KMS-11 (cell line): ENCODE measurements at regions not wholly inside any gene's neighbourhood (a gene's known extent, or its start where the extent isn't known, plus 50 kb on each side); places are given as distances from the start of the nearest gene placed in this dataset.

Experiments
- H2AFZ ChIP-seq: fragments of 200-600 bp; sonication (generic); 2 replicates; pipeline ENCODE4 v1.6.1; 2016; ENCODE audit warnings: antibody characterized with exemption, mixed run types, low read depth
- H3K27ac ChIP-seq: fragments of 200-600 bp; sonication (generic); 2 replicates; pipeline ENCODE4 v1.6.1; 2016; ENCODE audit warnings: mild to moderate bottlenecking, mixed run types
- H3K27me3 ChIP-seq: fragments of 200-600 bp; sonication (generic); 2 replicates; pipeline ENCODE4 v1.6.1; 2017; ENCODE audit warnings: mild to moderate bottlenecking, low read depth, mixed run types, moderate library complexity; ENCODE audit not compliant: insufficient read depth
- H3K36me3 ChIP-seq: fragments of 200-600 bp; sonication (generic); 2 replicates; pipeline ENCODE4 v1.6.1; 2017; ENCODE audit warnings: mild to moderate bottlenecking, mixed run types; ENCODE audit not compliant: insufficient read depth
- H3K4me1 ChIP-seq: fragments of 200-600 bp; sonication (generic); 2 replicates; pipeline ENCODE4 v1.6.1; 2016; ENCODE audit warnings: mild to moderate bottlenecking, low read depth, mixed run types; ENCODE audit not compliant: poor library complexity, severe bottlenecking
- H3K4me2 ChIP-seq: fragments of 200-600 bp; sonication (generic); 2 replicates; pipeline ENCODE4 v1.7.0; 2016; ENCODE audit warnings: mild to moderate bottlenecking, mixed run types
- H3K4me3 ChIP-seq: fragments of 200-600 bp; sonication (generic); IDR thresholded peaks from 2 replicates; pipeline ENCODE4 v1.6.1; 2017; ENCODE audit warnings: low read depth, low read length, mixed read lengths; ENCODE audit not compliant: insufficient read depth
- H3K79me2 ChIP-seq: fragments of 200-600 bp; sonication (generic); 2 replicates; pipeline ENCODE4 v1.6.1; 2016; ENCODE audit warnings: low read depth, mixed run types; ENCODE audit not compliant: insufficient read depth
- H3K9ac ChIP-seq: fragments of 200-600 bp; sonication (generic); 2 replicates; pipeline ENCODE4 v1.6.1; 2016; ENCODE audit warnings: mild to moderate bottlenecking, mixed run types
- H4K20me1 ChIP-seq: fragments of 200-600 bp; sonication (generic); 2 replicates; pipeline ENCODE4 v1.6.1; 2016; ENCODE audit warnings: mild to moderate bottlenecking, mixed run types; ENCODE audit not compliant: insufficient read depth
- CTCF ChIP-seq: fragments of 200-600 bp; sonication (generic); conservative IDR thresholded peaks from 2 replicates; pipeline ENCODE4 v1.6.1; 2017; ENCODE audit warnings: low read depth, mild to moderate bottlenecking, antibody characterized with exemption, low read length, moderate library complexity, mixed read lengths

- Histone ChIP-seq H2AFZ (no peak overlapping the region), H4K20me1 (no peaks in the 10 kb centered on the region), H3K79me2 (no peaks in the 10 kb centered on the region), H3K9ac (no peak overlapping the region), H3K4me3 (no peak overlapping the region), H3K27me3 (no peaks in the 10 kb centered on the region), H3K4me1 (peaks cover 13% of the 10 kb centered on the region), H3K36me3 (no peaks in the 10 kb centered on the region), H3K27ac (no peak overlapping the region), H3K4me2 (no peak overlapping the region)
- TF ChIP-seq CTCF, result no peak
These were observed 401.3 kb upstream of the PDE3A start for GRCh38 chr12:19967001-19967400.

GRCh38 chr12:19967431-19967830 lies 400.9 kb upstream of the PDE3A start:
- Histone ChIP-seq H3K4me2 (no peak overlapping the region), H3K4me3 (no peak overlapping the region), H3K27ac (no peak overlapping the region), H4K20me1 (no peaks in the 10 kb centered on the region), H3K36me3 (no peaks in the 10 kb centered on the region), H3K9ac (no peak overlapping the region), H3K79me2 (no peaks in the 10 kb centered on the region), H3K4me1 (peaks cover 13% of the 10 kb centered on the region), H2AFZ (no peak overlapping the region), H3K27me3 (no peaks in the 10 kb centered on the region)
- TF ChIP-seq CTCF, result no peak

GRCh38 chr12:19970116-19970515 lies 398.2 kb upstream of the PDE3A start:
- Histone ChIP-seq H2AFZ (no peak overlapping the region), H3K79me2 (no peaks in the 10 kb centered on the region), H3K4me3 (no peak overlapping the region), H3K27ac (no peak overlapping the region), H3K4me2 (no peak overlapping the region), H4K20me1 (no peaks in the 10 kb centered on the region), H3K36me3 (no peaks in the 10 kb centered on the region), H3K9ac (no peak overlapping the region), H3K27me3 (no peaks in the 10 kb centered on the region), H3K4me1 (no peaks in the 10 kb centered on the region)
- no peak for TF ChIP-seq CTCF

DNA sequence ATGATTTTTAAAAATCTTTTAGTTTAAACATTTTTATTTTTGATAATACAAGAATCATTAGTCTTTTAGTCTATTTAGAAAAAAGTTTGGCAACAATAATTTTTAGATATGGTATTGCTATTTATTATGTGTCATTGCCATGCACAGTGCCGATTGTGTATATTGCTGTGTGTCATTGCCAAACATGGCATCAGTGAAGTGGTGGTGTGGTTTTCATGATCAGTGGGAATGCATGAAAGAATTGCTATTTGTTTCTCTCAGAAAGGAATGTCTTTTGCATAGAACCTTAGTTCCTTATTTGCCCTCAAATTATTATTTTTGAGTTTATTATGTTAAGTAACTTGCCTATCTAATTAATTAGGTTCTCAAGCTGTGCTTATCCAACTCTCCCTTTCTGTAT lies 397.5 kb upstream of the PDE3A start:
- no peak overlapping the region for H3K9ac ChIP-seq
- no peak overlapping the region for H3K27ac ChIP-seq
- H3K27me3 ChIP-seq, result no peaks in the 10 kb centered on the region
- H3K4me1 ChIP-seq, result no peaks in the 10 kb centered on the region
- no peak for TF ChIP-seq CTCF
- no peaks in the 10 kb centered on the region for H3K36me3 ChIP-seq
- no peak overlapping the region for H3K4me3 ChIP-seq
- H4K20me1 ChIP-seq, result no peaks in the 10 kb centered on the region
- H3K4me2 ChIP-seq, result no peak overlapping the region
- no peak overlapping the region for H2AFZ ChIP-seq
- no peaks in the 10 kb centered on the region for H3K79me2 ChIP-seq
